DMS114 treated with DMSO at 0.1 percent for 48 hours (cell line): ENCODE measurements at regions not wholly inside any gene's neighbourhood (a gene's known extent, or its start where the extent isn't known, plus 50 kb on each side); places are given as distances from the start of the nearest gene placed in this dataset.
A peak's percentile ranks its signal among the peaks of the same experiment; 100 is the strongest.

Source experiments
- DNase-seq: peaks from one replicate; lab custom pipeline; 2025; ENCODE audit not compliant: unreplicated experiment; lab: John Stamatoyannopoulos, UW

- DNase-seq = no peak
Measured at GRCh38 chr5:52491818-52492217, 295.9 kb upstream of the ITGA1 start.

GRCh38 chr5:52497133-52497693 is 290.5 kb upstream of the ITGA1 start:
- DNase-seq = no peak

DNA sequence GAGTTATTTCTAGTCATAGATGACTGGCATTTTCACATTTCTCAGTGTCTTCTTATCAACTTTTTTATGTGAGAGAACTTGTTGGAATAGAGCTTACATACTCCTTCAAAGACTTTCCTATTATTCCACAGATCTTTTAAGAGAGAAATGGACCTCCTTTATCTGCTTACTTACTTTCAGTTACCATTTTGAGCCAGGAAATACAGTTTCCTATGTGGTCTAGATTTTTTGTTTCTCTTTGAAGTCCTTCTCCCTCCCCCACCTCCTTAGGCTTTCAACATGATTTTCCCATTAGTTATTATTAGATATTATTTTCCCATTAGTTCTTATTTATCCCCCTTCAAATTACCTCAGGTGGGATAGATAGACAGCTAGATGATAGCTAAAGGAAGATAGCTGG is 289.1 kb upstream of the ITGA1 start:
- no peak for DNase-seq

- DNase-seq = peak; percentile 22
Measured at GRCh38 chr5:52502460-52502999, 285.2 kb upstream of the ITGA1 start.

DNA sequence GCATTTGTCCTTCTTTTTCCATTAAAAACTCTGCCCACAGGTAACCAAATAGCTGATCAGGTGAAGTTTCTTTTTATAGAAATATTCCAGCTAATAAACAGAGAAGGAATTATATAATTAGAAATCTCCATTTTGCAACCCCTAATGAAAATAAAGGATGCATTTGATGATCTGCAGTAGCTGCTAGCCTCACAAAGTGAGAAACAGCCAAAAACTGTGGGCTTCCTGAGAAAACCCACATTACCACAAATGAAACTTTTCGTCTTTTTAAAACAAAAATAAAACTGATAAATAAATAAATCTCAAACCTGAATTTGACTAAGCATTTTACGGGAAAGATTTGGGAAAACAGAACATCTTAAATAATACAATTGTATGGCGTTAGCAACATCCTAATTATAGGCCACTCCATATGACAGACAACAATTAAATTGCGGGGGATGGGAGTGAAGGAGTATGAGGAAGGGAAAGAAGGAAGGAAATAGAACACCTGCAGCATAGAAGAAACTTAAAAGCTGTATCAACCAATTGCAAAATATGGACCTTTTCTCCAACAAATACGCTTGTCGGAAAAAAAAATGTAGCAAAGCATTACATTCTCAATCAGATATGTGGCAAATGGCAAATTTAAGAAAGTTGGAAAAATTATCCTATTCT is 283.0 kb upstream of the ITGA1 start:
- no peak for DNase-seq

GRCh38 chr5:52517667-52518066 is 270.0 kb upstream of the ITGA1 start:
- no peak for DNase-seq

GRCh38 chr5:52520171-52520570 is 267.5 kb upstream of the ITGA1 start:
- DNase-seq = no peak

DNA sequence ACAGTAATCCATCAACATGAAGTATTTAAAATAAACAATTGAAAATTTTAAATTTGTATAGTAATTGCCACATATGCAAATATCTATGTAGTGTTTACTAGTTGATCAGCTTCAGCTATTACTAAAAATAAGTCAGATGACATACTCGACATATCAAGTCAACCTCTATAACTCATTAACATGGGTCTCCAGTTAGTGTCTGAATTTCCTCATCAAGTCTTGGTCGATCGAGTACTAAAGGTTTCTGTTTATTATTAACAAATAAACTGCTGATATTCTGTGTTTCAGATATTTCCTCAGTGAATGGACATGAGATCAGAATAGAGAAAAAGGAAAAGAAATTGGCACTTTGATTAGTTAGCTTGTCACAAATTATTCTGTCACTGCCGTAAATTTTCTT is 266.5 kb upstream of the ITGA1 start:
- no peak for DNase-seq

DNA sequence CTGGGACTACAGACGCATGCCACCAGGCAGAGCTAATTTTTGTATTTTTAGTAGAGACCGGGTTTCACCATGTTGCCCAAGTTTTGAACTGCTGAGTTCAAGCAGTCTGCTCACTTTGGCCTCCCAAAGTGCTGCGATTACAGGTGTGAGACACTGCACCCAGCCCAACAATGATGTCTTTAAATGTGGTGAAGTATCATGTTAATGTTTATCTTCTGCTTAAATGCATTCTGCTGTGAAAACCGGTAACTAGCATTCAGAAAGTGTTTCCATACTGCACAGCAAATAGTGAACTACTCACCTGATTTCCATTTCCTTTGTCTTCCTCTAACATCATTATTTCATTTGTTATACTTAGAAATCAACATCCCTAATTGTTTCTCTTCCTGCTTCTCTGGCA is 264.0 kb upstream of the ITGA1 start:
- no peak for DNase-seq

DNA sequence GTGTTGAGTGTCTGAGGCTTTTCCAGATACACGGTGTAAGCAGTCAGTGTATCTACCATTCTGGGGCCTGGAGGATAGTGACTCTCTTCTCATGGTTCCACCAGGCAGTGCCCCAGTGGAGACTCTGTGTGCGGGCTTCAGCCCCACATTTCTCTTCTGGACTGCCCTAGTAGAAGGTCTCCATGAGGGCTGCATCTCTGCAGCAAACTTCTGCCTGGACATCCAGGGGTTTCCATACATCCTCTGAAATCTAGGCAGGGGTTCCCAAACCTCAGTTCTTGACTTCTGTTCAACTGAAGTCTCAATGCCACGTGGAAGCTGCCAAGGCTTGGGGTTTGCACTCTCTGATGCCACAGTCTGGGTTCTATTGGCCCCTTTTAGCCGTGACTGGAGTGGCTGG is 256.6 kb upstream of the ITGA1 start:
- DNase-seq = no peak

DNA sequence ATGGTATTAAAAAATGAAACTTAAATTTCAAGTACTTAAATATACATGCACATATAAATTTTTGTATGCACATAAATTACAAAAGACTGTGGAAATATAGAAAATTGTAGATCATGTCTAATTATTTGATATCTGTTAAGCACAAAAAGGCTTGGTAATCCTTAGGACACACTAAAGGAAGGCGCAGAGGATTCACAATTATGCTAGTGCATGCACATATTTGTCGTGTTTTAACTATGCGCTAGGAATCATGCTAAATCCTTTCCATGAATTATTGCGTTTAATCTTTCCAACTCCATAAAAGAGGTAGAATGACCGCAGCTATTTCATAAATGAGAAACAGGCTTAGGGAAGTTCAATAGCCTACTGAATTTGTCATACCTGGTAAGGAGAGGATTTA is 244.1 kb upstream of the ITGA1 start:
- DNase-seq = no peak

GRCh38 chr5:52544738-52545137 is 243.0 kb upstream of the ITGA1 start:
- DNase-seq = no peak

DNA sequence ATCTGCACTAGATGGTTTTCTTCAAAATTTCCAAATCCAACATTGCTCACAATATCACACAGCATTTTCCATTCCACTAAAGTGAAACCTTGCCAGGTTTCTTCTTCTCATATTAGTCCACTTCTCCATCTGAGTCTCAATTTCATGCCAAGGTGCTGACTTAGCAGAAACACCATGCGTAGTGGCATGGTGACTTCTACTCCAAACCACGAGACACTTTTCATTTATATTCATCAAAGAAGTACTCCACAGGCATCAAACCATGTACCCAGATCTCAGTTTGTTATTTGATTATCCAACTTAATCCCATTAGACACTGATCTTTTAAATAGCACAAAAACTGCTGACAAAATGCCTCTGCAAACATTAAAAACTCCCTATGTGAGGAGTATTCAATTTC is 233.4 kb upstream of the ITGA1 start:
- no peak for DNase-seq

DNA sequence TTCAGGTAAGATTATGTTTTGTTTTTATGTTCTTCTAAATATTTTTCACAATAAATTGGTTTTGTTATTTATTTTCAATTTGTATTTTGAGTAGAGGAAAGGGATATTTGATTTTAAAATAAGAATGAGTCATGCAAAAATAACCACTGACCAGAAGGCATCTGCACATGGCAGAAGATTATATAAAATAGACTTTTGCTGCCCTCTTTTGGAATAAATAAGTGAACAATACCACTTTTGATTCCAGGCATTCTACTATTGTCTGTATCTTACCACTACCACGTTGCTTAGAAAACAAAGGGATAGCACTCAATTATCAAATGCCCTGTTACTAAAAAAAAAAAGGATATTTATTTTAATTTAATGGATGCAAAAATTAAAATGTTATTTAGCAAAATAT is 227.3 kb upstream of the ITGA1 start:
- DNase-seq = peak; percentile 62

DNA sequence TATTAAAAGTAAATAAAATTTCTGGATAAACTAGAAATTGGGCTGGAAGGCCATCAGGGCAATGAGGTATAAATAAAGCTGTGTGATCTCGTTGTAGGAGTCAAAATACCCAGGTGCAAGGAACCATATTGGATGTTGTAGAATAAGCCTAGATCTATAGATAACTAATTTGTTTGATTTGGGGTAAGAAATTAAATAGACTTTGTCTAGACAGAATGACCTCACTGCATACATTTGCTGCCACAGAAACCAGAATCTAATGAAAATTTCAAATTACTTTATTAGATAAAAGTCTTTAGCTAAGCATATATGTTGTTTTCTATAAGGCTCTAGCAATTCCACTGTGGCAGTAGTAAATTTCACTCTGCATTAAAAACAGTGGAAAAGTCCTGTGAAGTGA is 225.2 kb upstream of the ITGA1 start:
- no peak for DNase-seq

- no peak for DNase-seq
Measured at GRCh38 chr5:52564587-52564986, 223.1 kb upstream of the ITGA1 start.

GRCh38 chr5:52577546-52577945 is 210.2 kb upstream of the ITGA1 start:
- DNase-seq = no peak

DNA sequence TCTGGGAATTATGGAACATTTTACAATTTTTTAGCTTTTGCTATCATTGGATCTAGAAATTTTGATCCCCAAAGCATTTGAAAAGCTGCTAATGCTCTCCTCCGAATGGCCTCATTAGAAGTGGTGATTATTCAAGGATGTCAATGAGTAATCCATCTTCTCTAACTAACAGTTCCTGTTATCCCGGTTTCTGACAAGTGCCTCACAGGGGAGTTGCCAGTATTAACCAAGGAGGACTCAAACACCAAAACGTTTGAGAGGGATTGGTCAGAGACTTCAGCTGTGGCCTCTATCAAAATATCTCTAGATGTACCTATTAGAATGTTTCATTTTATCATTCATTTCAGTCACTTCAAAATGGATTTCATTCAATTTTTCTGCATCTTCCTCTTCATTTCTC is 208.3 kb upstream of the ITGA1 start:
- no peak for DNase-seq

- no peak for DNase-seq
Measured at GRCh38 chr5:52580921-52581320, 206.8 kb upstream of the ITGA1 start.

DNA sequence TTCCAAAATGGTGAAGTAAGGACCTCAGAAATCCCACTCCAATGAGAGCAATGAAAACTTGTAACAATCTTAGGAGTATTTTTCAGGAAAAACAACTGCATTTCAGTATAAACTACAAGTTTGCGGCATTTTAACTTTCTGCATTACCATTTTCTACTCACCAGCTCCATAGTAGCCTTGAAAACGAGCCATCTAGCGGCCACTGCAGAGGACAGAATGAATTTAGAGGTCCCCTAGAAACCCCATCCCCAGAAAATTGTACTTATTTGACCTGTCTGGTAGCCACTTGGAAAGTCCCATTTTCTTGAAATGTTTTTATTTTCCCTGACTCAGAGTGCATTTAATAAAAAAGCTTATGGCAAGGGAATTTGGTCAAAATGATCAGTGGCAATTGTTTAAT is 205.4 kb upstream of the ITGA1 start:
- no peak for DNase-seq

DNA sequence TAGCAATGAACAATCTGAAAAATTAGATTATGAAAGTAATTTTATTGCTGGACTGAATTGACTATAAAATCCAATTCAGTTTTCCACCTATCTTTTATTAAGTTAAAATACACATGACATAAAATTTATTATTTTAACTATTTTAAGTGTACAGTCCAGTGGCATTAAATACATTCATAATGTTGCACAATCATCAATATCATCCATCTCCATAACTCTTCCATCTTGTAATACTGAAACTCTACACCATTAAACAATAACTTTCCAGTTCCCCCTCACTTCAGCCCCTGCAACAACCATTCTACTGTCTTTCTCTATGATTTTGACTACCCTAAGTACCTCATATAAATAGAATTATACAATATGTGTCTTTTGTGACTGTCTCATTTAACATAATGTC is 200.6 kb upstream of the ITGA1 start:
- DNase-seq = no peak

GRCh38 chr5:52597625-52598024 is 190.1 kb upstream of the ITGA1 start:
- no peak for DNase-seq

DNA sequence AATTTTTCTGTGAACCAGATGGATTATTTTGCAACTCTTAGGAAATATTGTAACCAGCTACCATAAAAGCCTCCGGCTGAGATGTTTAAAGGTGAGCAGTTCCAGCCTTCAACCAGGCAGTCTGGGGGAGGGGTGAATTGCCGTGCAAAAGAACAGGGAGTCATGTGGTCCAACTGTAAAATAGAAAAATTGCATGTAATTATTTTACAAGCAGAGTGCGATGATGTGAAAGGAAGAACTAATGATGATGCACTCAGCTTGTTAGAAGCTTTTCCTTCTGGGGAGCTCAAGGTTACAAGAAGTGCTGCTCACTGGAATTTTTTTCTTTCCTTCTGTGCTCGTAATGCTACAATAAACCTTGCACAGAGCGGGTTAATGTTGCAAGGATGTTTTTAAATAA is 188.7 kb upstream of the ITGA1 start:
- DNase-seq = no peak
